Peyer's patch (tissue), 4 donors: ENCODE measurements at regions not wholly inside any gene's neighbourhood (a gene's known extent, or its start where the extent isn't known, plus 50 kb on each side); places are given as distances from the start of the nearest gene placed in this dataset.

ENCODE experiments used
- CTCF ChIP-seq, 6 experiments: fragments of 450-650 bp in 4 of 6; fragments of 200-600 bp in 2 of 6; sonication (generic) in 1 of 6; IDR thresholded peaks; one replicate each; pipeline ENCODE4 v1.5.1; 2017 to 2019; ENCODE audit warnings: antibody characterized with exemption in 6 of 6, mild to moderate bottlenecking in 3 of 6, moderate library complexity in 1 of 6
- POLR2A ChIP-seq, 2 donors: fragments of 450-650 bp; IDR thresholded peaks; one replicate each; pipeline ENCODE4 v1.5.1; 2017; ENCODE audit warnings: antibody characterized with exemption in 2 of 2, mild to moderate bottlenecking in 2 of 2, moderate library complexity in 2 of 2

GRCh38 chrX:137855490-137855889 is 289.6 kb downstream of the ZIC3 start:
- TF ChIP-seq CTCF (IDR thresholded peaks at IDR 0.05) (no peak), POLR2A (IDR thresholded peaks at IDR 0.05) (no peak)
